ENCODE measurements at regions not wholly inside any gene's neighbourhood (a gene's known extent, or its start where the extent isn't known, plus 50 kb on each side); places are given as distances from the start of the nearest gene placed in this dataset.
"Not testable (repeated sequence)": the region's sequence is repeated elsewhere in the genome, so short reads cannot be mapped to it uniquely, and the experiment has no call there.

DNA sequence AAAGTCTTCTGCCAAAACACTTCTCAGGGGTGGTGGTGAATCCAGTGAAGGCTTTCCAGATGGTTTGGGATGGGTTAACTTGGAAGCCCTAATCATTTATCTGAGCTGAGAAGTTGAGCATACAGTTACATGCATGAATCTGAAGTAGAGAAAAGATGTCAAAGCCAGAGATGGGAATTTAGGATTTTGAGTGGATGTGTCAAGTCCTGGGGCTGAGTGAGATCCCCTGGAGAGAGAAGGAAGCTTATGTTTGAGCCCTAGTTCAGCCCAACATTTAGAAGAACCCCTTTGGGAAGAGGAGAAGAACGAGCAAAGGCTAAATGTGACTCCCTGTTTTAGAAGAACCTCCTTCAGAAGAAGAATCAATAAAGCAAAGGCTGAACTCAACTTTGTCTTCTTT is 129.1 kb upstream of the TPTE start:
- DNase-seq; H3K9ac ChIP-seq (ENCODE audit: low read length); H3K14ac ChIP-seq (ENCODE audit: low read length in 2 of 2); H3K79me1 ChIP-seq (replicated peaks; ENCODE audit: low read length, poor library complexity, severe bottlenecking); H3K36me3 ChIP-seq (ENCODE audit: control insufficient read depth in 1 of 2, insufficient read depth in 2 of 2, low read depth in 1 of 2, low read length in 2 of 2); H2BK120ac ChIP-seq (ENCODE audit: low read depth, low read length); H3K4me3 ChIP-seq (ENCODE audit: insufficient read depth in 1 of 2, low read depth in 1 of 2, low read length in 2 of 2); H3K27me3 ChIP-seq (ENCODE audit: control insufficient read depth in 1 of 2, insufficient read depth in 1 of 2, low read length in 2 of 2); H4K8ac ChIP-seq (ENCODE audit: low read length); H2BK5ac ChIP-seq (ENCODE audit: low read depth, low read length, poor library complexity, severe bottlenecking); H2AFZ ChIP-seq (ENCODE audit: low read depth, low read length); H2AK5ac ChIP-seq (ENCODE audit: low read length, severe bottlenecking); H3K4me1 ChIP-seq (ENCODE audit: control insufficient read depth, insufficient read depth, low read depth, low read length); H3K4me2 ChIP-seq (ENCODE audit: low read length, poor library complexity, severe bottlenecking); H3K4ac ChIP-seq (ENCODE audit: low read depth in 1 of 2, low read length in 2 of 2); H3K27ac ChIP-seq (ENCODE audit: low read length, poor library complexity, severe bottlenecking); H4K91ac ChIP-seq (ENCODE audit: low read length); H3K18ac ChIP-seq (ENCODE audit: low read depth in 1 of 2, low read length in 2 of 2); H2BK12ac ChIP-seq (ENCODE audit: low read length in 2 of 2); H3K9me3 ChIP-seq (ENCODE audit: control insufficient read depth, low read length); H2BK15ac ChIP-seq (ENCODE audit: low read depth, poor library complexity, severe bottlenecking); H3K23ac ChIP-seq (ENCODE audit: low read length in 2 of 2): not testable (repeated sequence)
- WGBS: no CpG with 5 or more reads among the region's 1 CpG

DNA sequence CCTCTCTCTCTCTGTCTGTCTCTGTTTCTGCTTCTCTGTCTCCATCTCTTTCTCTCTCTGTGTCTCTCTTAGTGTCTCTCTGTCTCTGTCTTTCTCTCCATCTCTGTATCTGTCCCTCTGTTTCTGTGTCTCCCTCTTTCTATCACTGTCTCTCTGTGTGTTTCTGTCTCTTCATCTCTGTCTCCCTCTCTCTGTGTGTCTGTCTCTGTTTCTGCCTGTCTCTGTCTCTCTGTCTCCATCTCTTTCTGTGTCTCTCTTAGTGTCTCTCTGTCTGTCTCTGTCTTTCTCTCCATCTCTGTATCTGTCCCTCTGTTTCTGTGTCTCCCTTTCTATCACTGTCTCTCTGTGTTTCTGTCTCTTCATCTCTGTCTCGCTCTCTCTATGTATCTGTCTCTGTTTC is 125.4 kb upstream of the TPTE start:
- not testable (repeated sequence) for DNase-seq; H3K4me2 ChIP-seq (ENCODE audit: low read length, poor library complexity, severe bottlenecking); H3K14ac ChIP-seq (ENCODE audit: low read length in 2 of 2); H3K27ac ChIP-seq (ENCODE audit: low read length, poor library complexity, severe bottlenecking); H2AFZ ChIP-seq (ENCODE audit: low read depth, low read length); H3K4me1 ChIP-seq (ENCODE audit: control insufficient read depth, insufficient read depth, low read depth, low read length); H3K18ac ChIP-seq (ENCODE audit: low read depth in 1 of 2, low read length in 2 of 2); H3K4me3 ChIP-seq (ENCODE audit: insufficient read depth in 1 of 2, low read depth in 1 of 2, low read length in 2 of 2); H2BK12ac ChIP-seq (ENCODE audit: low read length in 2 of 2); H2BK5ac ChIP-seq (ENCODE audit: low read depth, low read length, poor library complexity, severe bottlenecking); H3K79me1 ChIP-seq (replicated peaks; ENCODE audit: low read length, poor library complexity, severe bottlenecking); H3K4ac ChIP-seq (ENCODE audit: low read depth in 1 of 2, low read length in 2 of 2); H4K8ac ChIP-seq (ENCODE audit: low read length); H4K91ac ChIP-seq (ENCODE audit: low read length); H3K9ac ChIP-seq (ENCODE audit: low read length); H3K23ac ChIP-seq (ENCODE audit: low read length in 2 of 2); H3K36me3 ChIP-seq (ENCODE audit: control insufficient read depth in 1 of 2, insufficient read depth in 2 of 2, low read depth in 1 of 2, low read length in 2 of 2); H2BK120ac ChIP-seq (ENCODE audit: low read depth, low read length); H2BK15ac ChIP-seq (ENCODE audit: low read depth, poor library complexity, severe bottlenecking); H3K9me3 ChIP-seq (ENCODE audit: control insufficient read depth, low read length); H2AK5ac ChIP-seq (ENCODE audit: low read length, severe bottlenecking); H3K27me3 ChIP-seq (ENCODE audit: control insufficient read depth in 1 of 2, insufficient read depth in 1 of 2, low read length in 2 of 2)
- 81% methylated on average over 1 of the region's 1 CpG for WGBS

DNA sequence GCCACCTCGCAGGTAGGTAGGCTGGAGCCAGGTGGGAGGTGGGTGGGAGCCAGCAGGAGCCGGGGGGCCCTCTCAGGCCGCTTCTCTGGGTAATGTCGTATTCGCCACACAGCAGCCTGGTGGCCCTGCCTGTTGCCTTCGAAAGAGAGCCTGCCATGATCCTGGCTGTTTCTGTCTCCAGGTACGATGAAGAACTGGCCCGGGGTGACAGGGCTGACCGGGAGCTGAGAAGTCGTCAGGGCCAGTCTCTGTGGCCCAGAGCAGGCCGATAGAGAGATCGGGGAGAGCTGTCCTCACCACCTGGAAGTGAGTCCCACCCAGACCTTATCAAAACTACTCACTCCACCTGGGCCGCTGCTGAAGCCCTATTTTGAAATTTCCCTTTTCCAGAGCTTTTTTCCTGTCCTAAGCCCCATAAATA is 123.9 kb upstream of the TPTE start:
- not testable (repeated sequence) for H3K14ac ChIP-seq (ENCODE audit: low read length in 2 of 2); H3K27me3 ChIP-seq (ENCODE audit: control insufficient read depth in 1 of 2, insufficient read depth in 1 of 2, low read length in 2 of 2); H4K91ac ChIP-seq (ENCODE audit: low read length); H2BK120ac ChIP-seq (ENCODE audit: low read depth, low read length); H3K4ac ChIP-seq (ENCODE audit: low read depth in 1 of 2, low read length in 2 of 2); H3K36me3 ChIP-seq (ENCODE audit: control insufficient read depth in 1 of 2, insufficient read depth in 2 of 2, low read depth in 1 of 2, low read length in 2 of 2); H3K4me2 ChIP-seq (ENCODE audit: low read length, poor library complexity, severe bottlenecking); H4K8ac ChIP-seq (ENCODE audit: low read length); H2AFZ ChIP-seq (ENCODE audit: low read depth, low read length); H3K27ac ChIP-seq (ENCODE audit: low read length, poor library complexity, severe bottlenecking); H3K23ac ChIP-seq (ENCODE audit: low read length in 2 of 2); H3K9ac ChIP-seq (ENCODE audit: low read length); H3K79me1 ChIP-seq (replicated peaks; ENCODE audit: low read length, poor library complexity, severe bottlenecking); H2BK12ac ChIP-seq (ENCODE audit: low read length in 2 of 2); H2BK5ac ChIP-seq (ENCODE audit: low read depth, low read length, poor library complexity, severe bottlenecking); H2AK5ac ChIP-seq (ENCODE audit: low read length, severe bottlenecking); DNase-seq; H3K4me1 ChIP-seq (ENCODE audit: control insufficient read depth, insufficient read depth, low read depth, low read length); H3K9me3 ChIP-seq (ENCODE audit: control insufficient read depth, low read length); H2BK15ac ChIP-seq (ENCODE audit: low read depth, poor library complexity, severe bottlenecking); H3K18ac ChIP-seq (ENCODE audit: low read depth in 1 of 2, low read length in 2 of 2); H3K4me3 ChIP-seq (ENCODE audit: insufficient read depth in 1 of 2, low read depth in 1 of 2, low read length in 2 of 2)
- 79% methylated on average over 9 of the region's 13 CpGs for WGBS

DNA sequence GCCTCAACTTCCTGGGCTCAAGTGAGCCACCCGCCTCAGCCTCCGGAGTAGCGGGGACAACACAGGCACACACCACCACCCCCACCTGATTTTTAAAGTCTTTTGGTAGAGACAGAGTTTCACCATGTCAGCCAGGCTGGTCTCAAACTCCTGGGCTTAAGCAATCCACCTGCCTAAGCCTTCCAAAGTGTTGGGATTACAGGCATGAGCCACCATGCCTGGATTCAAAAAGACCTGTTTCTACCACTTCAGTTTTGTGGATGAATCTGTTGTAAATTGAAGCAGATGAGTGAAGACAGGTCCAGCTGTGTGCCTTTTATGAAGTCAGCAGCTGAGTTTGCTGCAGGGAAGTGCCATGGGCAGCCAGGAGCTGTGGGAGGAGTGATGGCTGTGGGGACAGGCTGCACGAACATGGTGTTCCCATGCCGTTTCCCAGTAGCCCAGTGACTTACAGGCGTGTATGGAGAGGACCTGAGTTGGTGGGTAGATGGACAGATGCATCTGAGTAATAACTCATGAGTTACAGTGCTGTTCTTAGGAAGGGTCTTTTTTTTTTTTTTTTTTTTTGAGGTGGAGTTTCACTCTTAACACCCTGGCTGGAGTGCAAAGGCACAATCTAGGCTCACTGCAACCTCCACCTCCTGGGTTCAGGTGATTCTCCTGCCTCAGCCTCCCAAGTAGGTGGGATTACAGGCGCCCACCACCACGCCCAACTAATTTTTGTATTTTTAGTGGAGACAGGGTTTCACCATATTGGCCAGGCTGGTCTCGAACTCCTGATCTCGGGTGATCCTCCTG is 122.5 kb upstream of the TPTE start:
- H2AFZ ChIP-seq (ENCODE audit: low read depth, low read length); H2BK120ac ChIP-seq (ENCODE audit: low read depth, low read length); H3K18ac ChIP-seq (ENCODE audit: low read depth in 1 of 2, low read length in 2 of 2); H3K23ac ChIP-seq (ENCODE audit: low read length in 2 of 2); H3K36me3 ChIP-seq (ENCODE audit: control insufficient read depth in 1 of 2, insufficient read depth in 2 of 2, low read depth in 1 of 2, low read length in 2 of 2); H3K79me1 ChIP-seq (replicated peaks; ENCODE audit: low read length, poor library complexity, severe bottlenecking); H3K9me3 ChIP-seq (ENCODE audit: control insufficient read depth, low read length); H2BK5ac ChIP-seq (ENCODE audit: low read depth, low read length, poor library complexity, severe bottlenecking); H3K9ac ChIP-seq (ENCODE audit: low read length); DNase-seq; H3K4me1 ChIP-seq (ENCODE audit: control insufficient read depth, insufficient read depth, low read depth, low read length); H3K4ac ChIP-seq (ENCODE audit: low read depth in 1 of 2, low read length in 2 of 2); H2AK5ac ChIP-seq (ENCODE audit: low read length, severe bottlenecking); H3K4me3 ChIP-seq (ENCODE audit: insufficient read depth in 1 of 2, low read depth in 1 of 2, low read length in 2 of 2); H3K4me2 ChIP-seq (ENCODE audit: low read length, poor library complexity, severe bottlenecking); H3K27me3 ChIP-seq (ENCODE audit: control insufficient read depth in 1 of 2, insufficient read depth in 1 of 2, low read length in 2 of 2); H2BK15ac ChIP-seq (ENCODE audit: low read depth, poor library complexity, severe bottlenecking); H4K8ac ChIP-seq (ENCODE audit: low read length); H2BK12ac ChIP-seq (ENCODE audit: low read length in 2 of 2); H4K91ac ChIP-seq (ENCODE audit: low read length); H3K27ac ChIP-seq (ENCODE audit: low read length, poor library complexity, severe bottlenecking); H3K14ac ChIP-seq (ENCODE audit: low read length in 2 of 2): not testable (repeated sequence)
- WGBS: 52% methylated on average over 3 of the region's 10 CpGs

Data from mesenchymal stem cell (in vitro differentiated cells and primary cell).